ENCODE measurements at regions not wholly inside any gene's neighbourhood (a gene's known extent, or its start where the extent isn't known, plus 50 kb on each side); places are given as distances from the start of the nearest gene placed in this dataset.

DNA sequence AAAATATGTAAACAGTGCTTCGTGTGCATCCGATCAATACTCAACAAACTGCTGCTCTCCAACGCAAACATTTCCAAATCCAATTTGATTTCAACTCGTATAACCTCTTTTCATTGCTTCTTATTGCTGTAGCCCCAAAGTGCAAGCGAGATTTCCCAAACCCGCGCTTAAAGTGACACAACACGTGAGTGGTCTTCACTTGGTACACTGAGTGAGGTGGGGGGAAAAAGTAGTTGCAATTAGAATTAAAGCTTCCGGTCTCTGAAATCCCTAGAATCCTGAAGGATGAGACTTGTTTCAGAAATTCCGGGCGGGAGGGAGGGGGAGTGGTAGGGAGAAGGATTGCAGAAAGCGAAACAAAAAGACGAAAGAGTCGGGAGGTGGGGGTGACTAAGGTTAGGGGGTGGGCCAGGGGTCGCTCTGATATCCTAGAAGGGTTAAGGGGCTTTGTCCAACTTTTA lies 387.5 kb downstream of the BCAT1 start:
- DNase-seq (ENCODE audit: extremely low read depth in 1 of 2, low read depth in 1 of 2), result no peak

DNA sequence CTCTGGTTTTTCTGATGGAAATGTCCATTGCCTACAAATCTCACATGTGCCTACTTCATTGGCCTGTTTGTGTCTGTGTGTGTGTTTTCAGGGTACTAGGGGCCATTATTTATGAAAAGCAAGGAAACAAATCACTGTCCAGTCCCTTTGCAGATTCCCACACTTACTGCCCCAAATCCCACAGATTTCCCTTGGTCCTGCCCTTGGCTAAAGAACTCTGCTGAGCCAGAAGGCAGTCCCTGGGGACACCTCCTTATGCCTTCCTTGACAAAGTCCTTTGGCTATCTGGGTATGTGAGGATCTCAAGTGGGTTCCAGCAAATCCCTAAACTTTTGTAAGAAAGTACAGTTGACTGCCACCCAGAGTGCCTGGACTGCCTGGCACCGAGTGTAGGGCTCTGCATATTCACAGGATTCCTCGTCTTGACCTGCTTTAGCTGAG lies 388.1 kb downstream of the BCAT1 start:
- DNase-seq (ENCODE audit: extremely low read depth in 1 of 2, low read depth in 1 of 2), result no peak

DNA sequence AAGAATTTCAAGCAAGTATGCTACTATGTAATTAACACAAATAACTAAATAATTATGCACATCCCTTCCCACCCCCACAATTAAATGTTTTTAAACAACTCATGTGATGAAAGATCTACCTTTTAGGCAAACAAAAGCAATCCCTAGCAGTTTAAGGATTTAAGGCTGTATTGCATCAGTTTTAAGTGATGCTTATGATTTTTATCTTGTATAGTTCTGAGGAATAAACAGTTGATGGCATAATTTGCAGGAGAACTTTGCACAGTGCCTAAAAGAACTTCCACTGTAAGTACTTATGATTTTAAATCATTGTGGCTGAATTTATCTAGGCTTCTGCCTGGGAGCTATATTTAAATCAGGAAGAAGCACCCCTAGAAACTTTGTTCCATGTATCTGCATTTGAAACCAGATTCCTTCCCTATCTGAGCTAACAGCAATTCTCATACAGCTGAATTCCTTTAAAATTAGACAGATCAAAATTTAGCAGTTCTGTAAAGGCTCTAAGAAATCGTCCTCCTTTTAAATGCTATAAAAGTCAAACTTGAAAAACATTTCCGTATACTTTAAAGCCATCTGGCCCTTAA lies 388.6 kb downstream of the BCAT1 start:
- no peak for DNase-seq (ENCODE audit: extremely low read depth in 1 of 2, low read depth in 1 of 2)

DNA sequence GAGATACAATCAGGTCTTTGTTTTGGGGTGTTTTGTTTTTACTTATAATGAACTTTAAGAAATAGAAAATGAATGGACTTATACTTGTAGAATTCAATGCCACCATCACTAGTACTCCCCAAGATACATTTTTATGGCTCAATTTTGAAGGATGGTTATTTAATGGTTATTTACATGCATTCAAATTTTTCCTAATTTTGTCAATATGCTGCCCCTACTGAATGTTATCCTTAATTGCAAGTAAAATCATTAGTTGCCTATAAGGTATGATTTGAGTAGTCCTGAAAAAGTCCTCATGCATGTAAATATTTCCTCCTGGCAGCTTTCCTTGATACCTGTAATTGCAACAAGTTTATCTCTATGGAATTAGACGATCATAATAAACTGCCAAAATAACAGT lies 391.2 kb downstream of the BCAT1 start:
- DNase-seq (ENCODE audit: extremely low read depth in 1 of 2, low read depth in 1 of 2), result no peak

DNA sequence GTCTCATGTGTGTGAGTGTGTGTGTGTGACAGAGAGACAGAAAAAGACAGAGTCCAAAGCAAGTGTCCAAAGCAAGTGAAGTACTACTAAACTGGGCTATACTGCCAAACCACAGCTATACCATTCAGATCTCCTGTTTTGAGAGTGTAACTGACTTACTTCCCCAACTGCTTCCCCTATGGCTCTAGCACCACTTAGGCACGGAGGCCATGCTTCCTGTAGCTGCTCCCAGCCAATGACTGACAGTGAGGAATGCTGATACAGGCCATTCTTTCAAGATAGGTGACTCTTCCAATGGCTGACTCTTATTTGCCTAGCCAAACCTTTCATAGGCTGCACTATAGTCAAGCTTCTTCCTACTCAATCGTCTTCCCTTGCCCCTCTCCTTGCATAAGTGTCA lies 393.2 kb downstream of the BCAT1 start:
- DNase-seq (ENCODE audit: extremely low read depth in 1 of 2, low read depth in 1 of 2), result no peak

DNA sequence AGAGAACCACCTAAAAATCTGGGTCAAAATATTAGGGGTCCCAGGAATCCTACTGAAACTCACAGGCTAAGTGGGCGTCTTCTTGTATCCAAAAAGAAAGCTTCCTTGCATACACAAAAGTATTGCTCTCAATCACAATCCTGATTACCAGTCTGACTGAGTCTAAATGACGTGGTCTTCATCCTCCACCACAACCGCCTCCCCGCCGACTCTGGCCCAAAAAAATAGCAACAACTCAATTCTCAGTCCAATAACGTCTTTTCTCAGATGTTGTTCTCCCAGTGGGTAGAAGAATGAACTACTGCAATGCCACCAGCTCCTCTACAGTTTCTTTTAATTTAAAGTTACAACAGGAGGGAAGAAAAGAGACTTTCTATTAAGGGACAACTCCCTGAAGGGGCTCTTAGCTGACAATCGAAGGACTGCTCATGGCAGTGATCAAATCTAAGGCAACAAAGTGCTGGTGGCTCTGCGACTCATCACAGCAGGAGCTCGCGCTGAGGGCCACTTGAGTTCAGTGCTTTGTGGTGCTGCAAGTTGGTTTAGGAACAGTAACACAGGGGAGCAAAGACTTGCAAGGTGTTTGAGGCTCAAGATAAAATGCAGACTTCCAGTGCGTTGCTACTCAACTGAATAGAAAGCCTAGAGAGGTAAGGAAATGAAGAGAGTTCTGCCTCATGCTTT lies 394.1 kb downstream of the BCAT1 start:
- DNase-seq (ENCODE audit: extremely low read depth in 1 of 2, low read depth in 1 of 2), result no peak

DNA sequence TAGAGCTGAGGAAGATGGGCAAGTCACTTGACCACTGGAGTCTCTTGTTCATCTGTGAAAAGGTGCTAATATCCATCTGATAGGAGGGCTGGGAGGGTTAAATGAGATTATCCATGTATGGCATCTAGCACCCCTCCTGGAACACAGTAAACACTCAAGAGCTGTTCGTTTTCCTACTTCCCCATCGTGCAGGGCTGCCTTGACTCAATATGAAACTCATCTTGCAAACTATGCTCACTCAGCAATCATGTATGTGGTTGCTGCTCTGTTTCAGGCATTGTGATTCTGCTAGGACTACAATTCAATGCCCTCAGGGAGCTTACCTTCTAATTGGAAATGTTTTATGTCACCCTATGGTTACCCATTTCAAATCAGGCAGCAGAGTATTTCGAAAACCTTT lies 395.6 kb downstream of the BCAT1 start:
- no peak for DNase-seq (ENCODE audit: extremely low read depth in 1 of 2, low read depth in 1 of 2)

GRCh38 chr12:24551163-24551786 lies 397.6 kb downstream of the BCAT1 start:
- no peak for DNase-seq (ENCODE audit: extremely low read depth in 1 of 2, low read depth in 1 of 2)

GRCh38 chr12:24550609-24551008 lies 398.3 kb downstream of the BCAT1 start:
- no peak for DNase-seq (ENCODE audit: extremely low read depth in 1 of 2, low read depth in 1 of 2)

DNA sequence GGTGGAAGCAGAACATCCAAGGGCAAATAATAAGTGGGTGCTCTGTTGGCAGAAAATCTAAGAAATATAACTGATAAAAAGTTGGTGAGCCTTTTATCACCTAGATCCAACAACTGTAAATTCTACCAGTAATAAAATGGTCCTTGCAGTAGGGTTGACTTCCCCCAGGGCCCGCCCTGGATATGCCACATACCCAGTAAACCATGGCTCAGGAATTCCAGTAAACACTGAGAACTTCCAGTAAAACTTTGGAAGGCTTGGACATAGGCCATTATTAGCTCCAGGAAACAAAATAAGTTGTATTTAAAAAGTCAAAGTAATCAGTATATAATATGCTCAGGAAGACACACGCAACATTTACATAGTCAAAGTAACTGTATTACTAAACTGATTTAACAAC lies 402.2 kb downstream of the BCAT1 start:
- DNase-seq (ENCODE audit: extremely low read depth in 1 of 2, low read depth in 1 of 2), result no peak

GRCh38 chr12:24546084-24546483 lies 402.8 kb downstream of the BCAT1 start:
- DNase-seq (ENCODE audit: extremely low read depth in 1 of 2, low read depth in 1 of 2), result no peak

DNA sequence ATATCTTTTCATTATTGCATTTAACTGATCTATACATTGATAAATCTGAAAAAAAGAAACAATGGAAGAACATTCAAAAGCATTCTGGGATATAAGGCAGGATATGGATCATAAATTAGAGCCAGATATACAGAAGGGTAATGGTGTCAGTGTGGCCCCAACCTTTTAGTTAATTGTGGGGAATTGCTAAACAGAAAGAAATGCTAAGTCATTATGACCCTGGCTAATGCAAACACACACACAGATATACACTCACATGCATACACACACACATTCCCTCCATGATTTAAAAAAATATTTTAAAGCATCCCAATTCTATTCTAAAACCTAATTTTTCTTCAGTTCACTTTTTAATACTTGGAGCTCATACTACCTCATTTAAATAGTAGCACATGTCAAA lies 404.5 kb downstream of the BCAT1 start:
- DNase-seq (ENCODE audit: extremely low read depth in 1 of 2, low read depth in 1 of 2), result no peak

GRCh38 chr12:24541193-24541871 lies 407.6 kb downstream of the BCAT1 start:
- DNase-seq (ENCODE audit: extremely low read depth in 1 of 2, low read depth in 1 of 2), result no peak

DNA sequence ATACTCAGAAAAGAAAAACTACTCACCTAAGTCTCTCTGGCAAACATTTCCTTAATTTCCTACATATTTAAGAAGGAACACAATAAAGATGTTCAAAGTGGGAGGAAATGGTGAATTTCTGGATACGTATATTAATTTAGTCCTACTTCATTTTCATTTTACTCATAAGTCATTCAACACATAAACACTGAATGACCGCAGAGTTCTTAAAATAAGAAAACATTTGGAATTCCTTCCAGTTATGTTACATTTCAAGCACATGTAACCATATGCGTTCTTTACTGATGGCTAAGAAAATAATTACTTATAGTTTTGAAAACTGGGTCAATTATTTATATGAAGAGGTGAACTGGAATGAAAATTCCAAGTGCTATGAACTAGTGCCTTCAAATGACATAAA lies 409.3 kb downstream of the BCAT1 start:
- DNase-seq (ENCODE audit: extremely low read depth in 1 of 2, low read depth in 1 of 2), result no peak

DNA sequence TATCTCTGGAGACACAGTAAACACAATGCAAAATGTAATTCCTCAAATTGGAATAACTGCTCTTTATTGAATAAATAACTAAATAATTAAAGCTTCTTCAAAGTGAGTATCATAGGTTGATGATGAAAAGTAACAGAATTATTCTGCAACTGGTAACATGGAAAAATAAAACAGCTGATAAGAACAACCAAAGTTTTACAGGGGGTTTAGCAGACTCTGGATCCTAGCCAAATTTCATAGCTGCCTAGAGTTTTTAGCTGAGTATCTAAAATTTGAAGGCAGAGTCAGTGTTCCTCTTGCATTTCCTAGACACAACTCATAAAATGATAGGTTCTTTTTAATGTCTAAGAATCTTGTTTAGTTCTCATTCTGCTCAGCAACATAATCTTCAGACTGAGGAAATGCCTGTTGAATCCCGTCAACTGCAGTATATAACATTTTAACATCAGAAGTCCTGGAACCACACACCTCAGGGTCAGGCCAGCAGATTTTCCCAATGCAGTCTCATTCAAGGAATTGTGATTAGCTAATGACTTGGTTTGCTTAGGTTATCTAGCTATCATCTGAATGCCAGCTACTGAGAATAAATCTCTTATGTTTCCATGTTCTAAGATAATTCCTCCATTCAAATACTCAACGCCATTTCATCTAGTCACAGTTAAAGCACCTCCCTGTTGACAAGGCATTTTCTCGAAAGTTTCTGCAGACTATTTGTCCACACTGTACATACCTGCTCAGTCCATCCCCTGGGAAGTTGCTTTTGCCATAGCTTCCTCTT lies 411.6 kb downstream of the BCAT1 start:
- no peak for DNase-seq (ENCODE audit: extremely low read depth in 1 of 2, low read depth in 1 of 2)

DNA sequence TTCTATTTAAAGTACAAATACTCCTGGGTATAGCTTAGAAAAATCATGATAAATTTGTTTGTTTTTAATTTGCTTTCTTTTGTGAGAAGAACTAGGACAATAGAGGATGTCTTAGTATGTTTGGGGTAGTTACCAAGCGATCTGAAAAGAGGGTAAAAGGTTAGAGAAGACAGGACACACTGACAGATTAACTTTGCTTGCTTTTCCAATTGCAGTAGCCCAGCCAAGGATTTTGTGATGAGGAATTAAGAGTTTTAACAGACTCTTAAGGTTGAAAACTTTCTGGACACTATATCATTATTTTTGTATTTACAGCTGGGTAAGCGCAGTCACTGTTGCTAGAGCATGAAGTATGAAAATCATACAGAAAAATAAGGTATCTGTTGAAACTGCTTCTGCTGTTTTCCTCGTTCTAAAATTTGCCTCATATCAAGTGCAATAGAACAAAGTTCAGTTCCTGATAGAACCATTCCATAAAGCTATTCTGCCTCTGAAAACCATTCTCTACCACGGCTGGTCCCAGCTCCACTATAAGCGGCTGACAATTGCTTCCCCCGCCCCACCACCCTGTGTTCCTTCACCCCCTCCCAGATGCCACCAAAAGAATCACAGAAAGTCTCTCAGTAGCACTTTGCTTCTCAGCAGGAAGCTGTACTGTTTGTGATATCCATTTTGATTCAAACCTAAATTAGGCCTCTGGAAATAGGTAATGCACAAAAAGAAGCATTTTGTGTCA lies 413.4 kb downstream of the BCAT1 start:
- DNase-seq (ENCODE audit: extremely low read depth in 1 of 2, low read depth in 1 of 2), result no peak

- DNase-seq (ENCODE audit: extremely low read depth in 1 of 2, low read depth in 1 of 2), result no peak
Observed at GRCh38 chr12:24534622-24535021, 414.3 kb downstream of the BCAT1 start.

- no peak for DNase-seq (ENCODE audit: extremely low read depth in 1 of 2, low read depth in 1 of 2)
Observed at GRCh38 chr12:24533716-24534352, 415.1 kb downstream of the BCAT1 start.

DNA sequence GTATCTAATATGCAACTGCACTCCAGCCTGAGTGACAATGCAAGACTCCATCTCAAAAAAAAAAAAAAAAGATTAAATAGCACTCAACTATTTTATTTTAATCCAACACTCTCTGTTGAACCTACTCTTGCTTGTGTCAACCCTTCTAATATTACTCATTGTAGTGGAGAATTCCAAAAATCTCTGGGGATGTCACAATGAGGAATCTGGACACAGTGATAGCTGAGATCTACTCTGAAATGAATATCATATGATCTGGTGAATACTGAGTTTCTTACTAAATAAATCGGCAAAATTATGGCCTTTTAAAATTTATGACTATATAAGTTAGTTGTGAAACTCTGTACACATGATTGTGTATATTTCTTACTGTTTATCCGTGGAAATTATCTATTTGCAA lies 418.2 kb downstream of the BCAT1 start:
- no peak for DNase-seq (ENCODE audit: extremely low read depth in 1 of 2, low read depth in 1 of 2)

DNA sequence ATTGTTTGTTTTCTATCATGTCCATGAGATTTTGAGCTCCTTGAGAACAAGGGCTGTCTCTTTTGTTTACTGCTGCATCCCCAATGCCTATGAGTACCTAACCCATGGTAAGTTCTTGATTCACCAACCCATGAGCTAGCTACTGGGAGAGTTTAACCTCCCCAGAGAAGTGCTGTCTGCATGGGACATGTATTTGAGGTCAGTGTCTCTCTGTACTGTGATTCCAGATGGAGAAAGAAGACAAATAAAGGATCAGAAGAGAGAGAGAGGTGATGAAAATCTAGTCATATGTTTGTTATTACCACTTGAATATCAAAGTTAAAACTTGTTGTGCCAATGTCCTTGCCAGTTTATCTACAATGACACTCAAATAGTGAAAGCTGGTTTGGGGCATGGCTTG lies 421.8 kb downstream of the BCAT1 start:
- DNase-seq (ENCODE audit: extremely low read depth in 1 of 2, low read depth in 1 of 2), result no peak

Data from stimulated activated CD8-positive, alpha-beta memory T cell treated with anti-CD3 and anti-CD28 coated beads, Interleukin-7, amount 100 ng/mL, for 48 hours (primary cell).